GM06990 (cell line): ENCODE measurements at regions not wholly inside any gene's neighbourhood (a gene's known extent, or its start where the extent isn't known, plus 50 kb on each side); places are given as distances from the start of the nearest gene placed in this dataset.

ENCODE experiments used
- DNase-seq: peaks from one replicate; pipeline ENCODE4 v3.0.0-alpha.2; 2011; ENCODE audit not compliant: insufficient read length; ENCODE audit errors: extremely low read depth
- H3K27me3 ChIP-seq: replicated peaks from 2 replicates; pipeline ENCODE4 v1.6.0; 2011; ENCODE audit warnings: low read length; ENCODE audit not compliant: control insufficient read depth, insufficient read depth
- H3K36me3 ChIP-seq: 2 replicates; pipeline ENCODE4 v1.5.1; 2011; ENCODE audit warnings: low read length; ENCODE audit not compliant: control insufficient read depth, insufficient read depth
- H3K4me3 ChIP-seq: replicated peaks from 2 replicates; pipeline ENCODE4 v1.5.1; 2011; ENCODE audit warnings: low read depth, mild to moderate bottlenecking, control low read depth, low read length
- TF ChIP-seq, protein P1 (sequence below): IDR thresholded peaks from 2 replicates; pipeline ENCODE4 v1.5.1; 2011; ENCODE audit warnings: low read length, control low read depth, mild to moderate bottlenecking, inconsistent platforms; ENCODE audit not compliant: insufficient read depth, poor library complexity, severe bottlenecking

DNA sequence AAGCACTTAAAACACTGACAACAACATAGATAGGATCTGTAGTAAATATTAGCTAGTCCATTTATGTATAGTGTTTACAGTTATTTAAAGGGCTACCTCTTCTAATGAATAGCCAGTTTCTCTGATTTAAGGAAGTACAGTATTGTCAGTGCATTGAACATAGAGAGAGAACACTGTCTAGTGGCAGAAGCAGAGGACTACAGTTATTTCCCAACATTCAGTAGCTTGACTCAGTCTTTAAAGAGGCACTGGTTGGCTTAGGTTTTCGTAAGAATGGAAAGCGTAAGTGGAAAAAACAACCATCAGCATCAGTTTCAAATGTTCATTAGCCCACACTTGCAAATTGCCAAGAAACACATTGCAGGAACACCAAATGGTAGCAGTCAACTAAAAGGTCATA, 125.0 kb upstream of the HMGA2 start:
- no peak overlapping the region for H3K4me3 ChIP-seq
- no peaks in the 10 kb centered on the region for H3K27me3 ChIP-seq
- DNase-seq = no peak
- TF ChIP-seq, protein P1, sequence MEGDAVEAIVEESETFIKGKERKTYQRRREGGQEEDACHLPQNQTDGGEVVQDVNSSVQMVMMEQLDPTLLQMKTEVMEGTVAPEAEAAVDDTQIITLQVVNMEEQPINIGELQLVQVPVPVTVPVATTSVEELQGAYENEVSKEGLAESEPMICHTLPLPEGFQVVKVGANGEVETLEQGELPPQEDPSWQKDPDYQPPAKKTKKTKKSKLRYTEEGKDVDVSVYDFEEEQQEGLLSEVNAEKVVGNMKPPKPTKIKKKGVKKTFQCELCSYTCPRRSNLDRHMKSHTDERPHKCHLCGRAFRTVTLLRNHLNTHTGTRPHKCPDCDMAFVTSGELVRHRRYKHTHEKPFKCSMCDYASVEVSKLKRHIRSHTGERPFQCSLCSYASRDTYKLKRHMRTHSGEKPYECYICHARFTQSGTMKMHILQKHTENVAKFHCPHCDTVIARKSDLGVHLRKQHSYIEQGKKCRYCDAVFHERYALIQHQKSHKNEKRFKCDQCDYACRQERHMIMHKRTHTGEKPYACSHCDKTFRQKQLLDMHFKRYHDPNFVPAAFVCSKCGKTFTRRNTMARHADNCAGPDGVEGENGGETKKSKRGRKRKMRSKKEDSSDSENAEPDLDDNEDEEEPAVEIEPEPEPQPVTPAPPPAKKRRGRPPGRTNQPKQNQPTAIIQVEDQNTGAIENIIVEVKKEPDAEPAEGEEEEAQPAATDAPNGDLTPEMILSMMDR = peak; percentile 13
- no peaks in the 10 kb centered on the region for H3K36me3 ChIP-seq

- H3K36me3 ChIP-seq = no peaks in the 10 kb centered on the region
- H3K27me3 ChIP-seq = no peaks in the 10 kb centered on the region
- TF ChIP-seq, protein P1 = no peak
- no peak overlapping the region for H3K4me3 ChIP-seq
- DNase-seq = no peak
These were observed 121.1 kb upstream of the HMGA2 start for GRCh38 chr12:65703176-65703575.

DNA sequence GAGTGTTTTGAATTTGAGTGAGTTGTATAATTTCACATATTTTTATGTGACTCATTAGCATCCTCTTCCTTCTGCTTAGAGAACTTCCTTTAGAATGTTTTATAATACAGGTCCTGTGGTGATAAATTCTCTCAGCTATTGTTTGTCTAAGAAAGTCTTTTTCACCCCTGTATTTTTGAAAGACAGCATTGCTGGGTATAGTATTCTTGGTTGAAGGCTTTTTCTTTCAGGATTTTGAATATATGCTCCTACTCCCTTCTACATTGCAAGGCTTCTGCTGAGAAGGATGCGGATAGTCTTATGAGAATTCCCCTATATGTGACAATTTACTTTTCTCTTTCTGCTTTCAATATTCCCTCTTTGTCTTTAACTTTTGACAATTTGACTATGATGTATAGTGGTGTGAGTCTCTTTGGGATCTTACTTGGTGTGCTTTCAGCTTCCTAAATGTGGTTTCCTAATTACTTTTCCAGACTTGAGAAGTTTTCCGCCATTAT, 118.9 kb upstream of the HMGA2 start:
- TF ChIP-seq, protein P1 = no peak
- Histone ChIP-seq H3K4me3 (no peak overlapping the region), H3K36me3 (no peaks in the 10 kb centered on the region), H3K27me3 (no peaks in the 10 kb centered on the region)
- no peak for DNase-seq

- Histone ChIP-seq H3K4me3 (no peak overlapping the region), H3K36me3 (no peaks in the 10 kb centered on the region), H3K27me3 (no peaks in the 10 kb centered on the region)
- no peak for DNase-seq
- TF ChIP-seq, protein P1 = no peak
These were observed 117.2 kb upstream of the HMGA2 start for GRCh38 chr12:65707051-65707450.

DNA sequence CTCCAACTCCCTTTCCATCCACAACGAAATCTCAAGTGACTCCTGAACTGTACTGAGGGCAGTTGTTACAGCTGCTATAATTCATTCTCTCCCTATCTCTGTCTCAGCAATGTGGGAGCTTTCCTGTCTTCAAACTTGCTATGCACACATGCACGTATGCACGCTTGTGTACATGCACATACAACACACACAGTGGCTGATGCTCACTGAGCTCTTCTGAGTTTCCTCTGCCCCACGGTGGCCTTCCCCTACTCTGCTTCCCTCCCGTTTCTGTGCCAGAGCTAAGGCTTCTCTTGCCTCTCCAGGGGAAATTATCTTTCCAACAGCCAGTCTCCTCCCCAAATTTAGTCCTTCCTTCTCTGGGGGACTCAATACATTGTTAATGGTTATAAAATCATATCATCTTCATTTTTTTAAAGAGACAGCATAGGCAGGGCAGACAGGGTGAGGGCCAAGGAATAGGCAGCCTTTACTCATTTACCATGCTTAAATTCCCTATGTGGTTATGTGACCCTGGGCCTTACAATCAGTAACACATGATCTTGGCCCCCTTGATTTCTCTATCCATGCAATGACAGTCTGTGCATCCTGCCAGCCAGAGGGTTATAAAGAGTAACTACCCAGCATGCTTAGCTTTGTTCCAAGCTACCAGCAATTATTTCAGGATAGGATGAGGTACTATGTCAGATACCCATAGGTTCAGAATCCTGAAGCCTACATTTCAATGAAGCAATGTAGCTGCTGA, 111.9 kb upstream of the HMGA2 start:
- H3K4me3 ChIP-seq = no peak overlapping the region
- peaks cover 1% of the 10 kb centered on the region; the same call in 1 of the 2 replicates for H3K27me3 ChIP-seq
- DNase-seq = no peak
- H3K36me3 ChIP-seq = no peaks in the 10 kb centered on the region
- TF ChIP-seq, protein P1 = no peak
